Peyer's patch (tissue), 4 donors: ENCODE measurements at regions not wholly inside any gene's neighbourhood (a gene's known extent, or its start where the extent isn't known, plus 50 kb on each side); places are given as distances from the start of the nearest gene placed in this dataset.

Experiments
- POLR2A ChIP-seq, 2 donors: fragments of 450-650 bp; IDR thresholded peaks; one replicate each; pipeline ENCODE4 v1.5.1; 2017; ENCODE audit warnings: antibody characterized with exemption in 2 of 2, mild to moderate bottlenecking in 2 of 2, moderate library complexity in 2 of 2
- TF ChIP-seq, protein P1 (sequence below), 6 experiments: fragments of 450-650 bp in 4 of 6; fragments of 200-600 bp in 2 of 6; sonication (generic) in 1 of 6; IDR thresholded peaks; one replicate each; pipeline ENCODE4 v1.5.1; 2017 to 2019; ENCODE audit warnings: antibody characterized with exemption in 6 of 6, mild to moderate bottlenecking in 3 of 6, moderate library complexity in 1 of 6

DNA sequence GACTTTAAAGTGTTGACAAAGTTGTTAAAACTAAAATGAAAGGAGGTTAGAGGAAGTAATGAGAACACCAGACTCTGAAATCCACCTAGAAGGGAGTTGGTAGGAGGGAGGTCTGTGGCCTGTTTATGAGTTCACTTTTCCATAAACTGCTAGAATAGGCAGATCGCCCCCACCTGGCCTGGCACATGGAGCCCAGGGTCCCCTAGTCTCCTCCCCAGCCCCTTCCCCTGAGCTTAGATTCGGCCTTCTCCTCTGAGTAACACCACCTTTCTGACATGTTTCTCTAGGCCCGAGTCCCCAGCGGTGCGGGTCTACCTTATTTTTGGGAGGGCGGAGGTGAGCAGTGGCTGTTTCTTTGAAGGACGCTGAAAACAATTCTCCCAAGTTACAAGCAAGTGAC, 54.5 kb upstream of the FAT1 start:
- TF ChIP-seq, protein P1, sequence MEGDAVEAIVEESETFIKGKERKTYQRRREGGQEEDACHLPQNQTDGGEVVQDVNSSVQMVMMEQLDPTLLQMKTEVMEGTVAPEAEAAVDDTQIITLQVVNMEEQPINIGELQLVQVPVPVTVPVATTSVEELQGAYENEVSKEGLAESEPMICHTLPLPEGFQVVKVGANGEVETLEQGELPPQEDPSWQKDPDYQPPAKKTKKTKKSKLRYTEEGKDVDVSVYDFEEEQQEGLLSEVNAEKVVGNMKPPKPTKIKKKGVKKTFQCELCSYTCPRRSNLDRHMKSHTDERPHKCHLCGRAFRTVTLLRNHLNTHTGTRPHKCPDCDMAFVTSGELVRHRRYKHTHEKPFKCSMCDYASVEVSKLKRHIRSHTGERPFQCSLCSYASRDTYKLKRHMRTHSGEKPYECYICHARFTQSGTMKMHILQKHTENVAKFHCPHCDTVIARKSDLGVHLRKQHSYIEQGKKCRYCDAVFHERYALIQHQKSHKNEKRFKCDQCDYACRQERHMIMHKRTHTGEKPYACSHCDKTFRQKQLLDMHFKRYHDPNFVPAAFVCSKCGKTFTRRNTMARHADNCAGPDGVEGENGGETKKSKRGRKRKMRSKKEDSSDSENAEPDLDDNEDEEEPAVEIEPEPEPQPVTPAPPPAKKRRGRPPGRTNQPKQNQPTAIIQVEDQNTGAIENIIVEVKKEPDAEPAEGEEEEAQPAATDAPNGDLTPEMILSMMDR (IDR thresholded peaks at IDR 0.05): no peak
- no peak for TF ChIP-seq POLR2A (IDR thresholded peaks at IDR 0.05)
